ENCODE measurements at regions not wholly inside any gene's neighbourhood (a gene's known extent, or its start where the extent isn't known, plus 50 kb on each side); places are given as distances from the start of the nearest gene placed in this dataset.

GRCh38 chr11:69425444-69425843 is 56.0 kb upstream of the LINC01488 start:
- TF ChIP-seq POLR2A (IDR thresholded peaks at IDR 0.05) (no peak), CTCF (IDR thresholded peaks at IDR 0.05) (no peak)

Measured in Peyer's patch (tissue), 4 donors.